HuH-7 (cell line): ENCODE measurements at regions not wholly inside any gene's neighbourhood (a gene's known extent, or its start where the extent isn't known, plus 50 kb on each side); places are given as distances from the start of the nearest gene placed in this dataset.

Experiments
- DNase-seq: peaks from one replicate; pipeline ENCODE4 v3.0.0; 2011; ENCODE audit warnings: low spot score

DNA sequence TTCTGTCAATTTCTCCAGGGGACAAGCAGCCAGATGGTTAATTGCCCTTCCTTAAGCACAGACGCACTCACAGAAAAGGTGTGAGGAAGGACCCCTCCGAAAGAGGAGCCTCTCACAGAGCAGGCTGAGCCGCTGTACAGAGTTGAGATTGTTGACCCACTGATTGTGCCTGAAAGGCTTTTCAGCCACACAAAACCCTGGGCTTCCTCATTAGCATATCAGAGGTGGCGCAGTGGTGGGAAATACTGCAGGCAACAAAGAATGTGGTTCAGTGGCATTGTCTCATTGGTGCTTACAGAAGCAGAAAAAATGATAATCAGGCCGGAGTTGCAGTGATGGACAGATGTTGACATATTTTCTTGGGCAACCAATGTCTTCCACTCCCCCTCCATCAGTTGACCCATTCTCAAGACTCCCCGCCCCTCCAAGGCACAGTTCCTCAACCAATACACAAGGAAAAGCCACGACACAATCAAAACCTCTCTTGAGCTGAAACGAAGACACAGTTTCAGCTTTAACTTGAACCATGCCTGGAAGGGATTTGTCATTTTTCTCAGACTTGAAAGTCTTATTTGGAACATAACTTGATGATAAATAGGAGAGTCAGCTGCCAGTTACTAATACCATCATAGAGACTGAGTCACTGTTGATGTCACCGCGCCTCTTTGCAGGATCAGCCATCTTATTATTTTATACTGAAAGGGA lies 53.1 kb downstream of the ATXN3L start:
- DNase-seq = no peak

DNA sequence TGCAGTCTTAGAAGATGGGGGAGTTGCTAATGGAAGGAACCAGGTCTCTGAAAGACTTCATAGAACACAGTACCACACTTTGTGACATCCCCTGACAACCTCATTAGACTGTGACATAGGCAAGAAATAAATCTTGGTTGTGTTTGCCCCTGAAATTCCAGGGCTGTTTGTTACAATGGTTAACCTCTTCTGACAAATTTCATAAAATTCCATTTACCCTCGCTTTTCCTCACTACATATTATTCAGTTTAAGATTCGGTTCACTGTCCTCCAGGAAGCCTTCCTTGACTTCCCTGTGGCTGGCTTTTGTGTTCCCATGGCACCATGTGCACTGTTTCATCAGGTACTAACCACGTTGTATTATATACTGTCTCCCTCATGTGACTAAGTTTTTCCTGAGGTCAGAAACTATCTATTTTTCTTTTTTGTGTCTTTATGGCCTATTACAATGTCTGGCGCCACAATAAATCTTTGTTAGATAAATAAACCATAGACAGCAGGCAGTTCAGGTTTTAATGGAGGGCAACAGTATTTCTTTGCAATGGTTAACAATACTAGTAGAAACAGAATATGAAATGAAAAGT lies 54.2 kb downstream of the ATXN3L start:
- no peak for DNase-seq

DNA sequence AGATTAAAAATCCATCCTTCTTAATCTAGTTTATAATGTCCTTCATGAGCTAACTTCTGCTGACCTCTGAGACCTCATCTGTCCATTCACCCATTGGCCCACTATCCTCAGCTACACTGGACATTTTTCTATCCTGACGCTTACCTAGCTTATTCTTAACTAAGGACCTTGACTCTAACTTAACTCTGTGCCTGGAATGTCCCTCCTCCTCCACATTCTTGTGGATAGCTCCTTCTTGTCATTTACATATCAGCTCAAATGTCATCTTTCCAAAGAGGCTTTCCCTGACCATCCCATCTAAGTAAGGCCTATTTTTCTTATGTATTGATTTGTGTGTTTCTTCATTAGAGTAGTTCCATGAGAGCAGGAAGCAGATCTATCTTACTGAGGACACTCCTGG lies 54.7 kb downstream of the ATXN3L start:
- no peak for DNase-seq

DNA sequence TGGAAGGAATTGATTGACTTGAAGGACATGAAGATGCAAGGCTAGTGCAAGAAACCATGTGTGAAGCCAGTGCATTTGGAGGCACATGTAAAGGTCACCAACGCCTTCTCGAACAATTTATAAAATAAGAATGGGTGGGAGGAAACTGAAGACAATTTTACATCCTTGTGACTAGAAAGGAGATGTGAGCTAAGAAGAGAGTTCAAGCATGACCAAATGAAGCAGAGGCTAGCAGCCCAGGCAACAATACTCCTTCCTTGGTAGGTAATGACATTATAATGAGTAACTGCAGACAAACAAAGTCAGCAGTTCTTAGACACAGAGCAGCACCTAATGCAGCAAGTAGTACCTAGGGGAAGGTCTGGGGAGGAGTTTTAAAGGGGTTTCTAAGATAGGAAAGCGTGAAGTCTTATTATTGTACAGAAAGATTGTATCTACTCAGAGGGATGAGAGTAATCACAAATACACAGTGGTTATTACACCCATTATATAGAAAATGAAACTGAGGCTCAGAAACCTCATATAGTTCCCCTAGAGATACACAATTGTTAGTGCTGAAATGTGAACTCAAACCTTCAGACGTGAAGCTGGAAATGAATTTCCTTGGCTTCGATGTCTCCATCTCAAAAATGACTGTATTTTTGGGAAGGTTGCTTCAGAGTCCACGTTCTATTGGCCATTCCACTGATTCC lies 56.1 kb downstream of the ATXN3L start:
- no peak for DNase-seq

DNA sequence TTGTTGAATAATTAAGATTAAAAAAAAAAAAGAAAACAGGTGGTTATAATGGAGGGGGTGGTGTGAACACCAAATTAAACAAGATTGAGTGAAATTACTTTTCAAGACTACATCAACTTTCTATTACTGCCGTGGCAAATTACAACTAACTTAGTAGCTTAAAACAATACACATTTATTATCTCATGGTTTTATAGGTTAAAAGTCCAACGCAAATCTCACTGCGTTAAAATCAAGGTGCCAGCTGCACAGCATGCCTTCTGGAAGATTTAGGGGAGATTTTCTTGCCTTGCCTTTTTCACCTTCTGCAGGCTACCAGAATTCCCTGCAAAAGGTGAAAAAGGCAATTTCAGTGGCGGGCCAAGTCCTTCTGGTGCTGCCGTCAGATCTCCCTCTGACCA lies 58.5 kb downstream of the ATXN3L start:
- no peak for DNase-seq

DNA sequence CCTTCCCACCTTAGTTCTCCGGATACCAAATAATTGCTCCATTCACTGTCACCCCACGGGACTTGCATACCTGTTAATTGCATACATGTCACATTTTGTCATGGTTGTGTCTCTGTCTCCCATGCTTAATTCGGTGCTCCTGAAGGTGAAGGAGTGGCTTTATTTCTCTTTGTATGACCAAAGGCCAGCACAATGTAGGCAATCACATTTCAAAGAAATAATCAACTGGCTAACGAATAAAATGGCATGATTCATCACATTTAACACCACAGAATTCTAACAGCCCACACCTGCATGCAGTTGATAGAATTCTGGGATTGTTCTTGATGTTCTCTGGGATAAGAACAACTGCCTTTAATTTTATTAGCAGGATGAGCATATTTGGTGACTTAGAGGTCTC lies 59.3 kb downstream of the ATXN3L start:
- DNase-seq = no peak

DNA sequence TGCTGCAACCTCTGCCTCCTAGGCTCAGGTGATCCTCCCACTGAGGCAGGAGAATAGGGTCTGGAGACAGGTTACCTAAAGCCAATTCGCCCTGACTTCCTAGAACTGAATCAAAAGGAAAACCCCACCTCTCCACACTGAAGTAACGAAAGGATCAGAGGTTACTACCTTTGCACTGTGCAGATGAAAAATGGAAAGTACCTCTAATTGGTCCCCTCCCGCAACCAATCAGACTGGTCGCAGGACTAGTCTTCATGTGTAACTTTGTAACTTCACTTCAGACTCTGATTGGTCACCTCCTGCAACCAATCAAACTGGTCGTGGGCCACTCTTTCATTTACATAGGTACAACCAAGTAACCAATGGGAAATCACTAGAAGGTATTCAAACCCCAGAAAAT lies 61.1 kb downstream of the ATXN3L start:
- DNase-seq = no peak

DNA sequence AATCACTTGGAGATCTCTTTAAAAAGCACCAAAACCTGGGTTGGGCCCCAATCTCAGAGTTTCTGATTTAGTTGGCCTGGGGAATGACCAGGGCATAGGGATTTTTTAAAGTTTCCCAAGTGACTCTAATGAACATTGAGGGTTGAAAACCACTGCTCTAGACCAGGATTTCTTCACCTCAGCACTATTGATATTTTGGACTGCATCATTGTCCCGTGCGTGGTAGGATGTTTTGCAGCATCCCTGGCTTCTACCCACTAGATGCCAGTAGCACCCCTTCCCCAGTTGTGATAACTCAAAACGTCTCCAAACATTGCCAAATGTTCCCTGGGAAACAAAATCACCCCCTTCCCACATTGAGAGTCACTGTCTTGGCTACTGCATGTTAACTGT lies 61.8 kb downstream of the ATXN3L start:
- no peak for DNase-seq

DNA sequence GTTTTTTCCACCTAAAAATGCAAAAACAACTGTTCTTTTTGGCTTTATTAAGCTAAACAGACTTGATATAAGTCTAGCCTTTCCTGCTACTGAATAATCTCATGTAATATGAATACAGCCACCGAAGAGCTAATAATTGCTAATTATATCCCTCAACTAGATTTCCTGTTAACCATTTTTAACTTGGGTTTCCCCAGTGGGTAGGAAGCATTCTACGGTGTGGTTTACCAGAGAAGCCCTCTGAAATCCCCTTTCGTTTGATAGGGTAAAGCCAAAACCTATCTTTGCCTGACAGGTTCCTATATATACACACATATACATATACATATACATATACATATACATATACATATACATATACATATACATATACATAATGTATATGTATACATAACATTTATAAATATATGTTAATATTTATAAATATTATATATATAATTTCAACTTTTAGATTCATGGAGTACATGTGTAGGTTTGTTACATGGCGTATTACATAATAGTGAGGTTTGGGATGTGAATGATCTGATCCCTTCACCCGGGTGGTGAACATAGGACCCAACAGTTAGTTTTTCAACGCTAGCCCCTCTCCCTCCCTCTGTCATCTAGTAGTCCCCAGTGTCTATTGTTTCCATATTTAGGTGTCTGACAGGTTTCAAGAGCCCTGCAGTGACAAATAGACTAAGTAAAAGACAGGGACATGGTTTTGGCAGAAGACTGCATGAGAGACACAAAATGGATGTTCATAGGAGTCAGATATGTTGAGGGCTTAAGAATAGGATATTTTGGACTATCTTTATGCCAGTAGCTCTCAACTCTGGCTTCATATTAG lies 62.4 kb downstream of the ATXN3L start:
- no peak for DNase-seq

DNA sequence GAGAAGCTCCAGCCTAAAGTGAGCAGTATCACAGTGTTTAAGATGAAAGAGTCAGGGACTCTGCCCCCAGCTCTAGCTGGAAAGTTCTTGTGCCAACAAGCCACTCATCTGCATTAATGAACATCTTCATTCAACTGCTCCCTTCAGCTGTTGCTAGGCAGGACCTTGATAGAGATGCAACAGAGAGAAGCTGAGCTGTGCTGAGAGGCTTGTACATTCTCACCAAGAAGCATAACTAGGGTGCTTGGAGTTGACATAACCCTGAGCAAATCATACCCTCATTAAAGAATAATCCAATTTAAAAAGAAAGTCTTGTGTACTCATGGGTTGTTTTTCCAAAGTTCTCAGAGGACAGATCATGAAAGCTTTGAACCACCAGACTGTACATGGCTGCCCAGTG lies 63.2 kb downstream of the ATXN3L start:
- DNase-seq = no peak

DNA sequence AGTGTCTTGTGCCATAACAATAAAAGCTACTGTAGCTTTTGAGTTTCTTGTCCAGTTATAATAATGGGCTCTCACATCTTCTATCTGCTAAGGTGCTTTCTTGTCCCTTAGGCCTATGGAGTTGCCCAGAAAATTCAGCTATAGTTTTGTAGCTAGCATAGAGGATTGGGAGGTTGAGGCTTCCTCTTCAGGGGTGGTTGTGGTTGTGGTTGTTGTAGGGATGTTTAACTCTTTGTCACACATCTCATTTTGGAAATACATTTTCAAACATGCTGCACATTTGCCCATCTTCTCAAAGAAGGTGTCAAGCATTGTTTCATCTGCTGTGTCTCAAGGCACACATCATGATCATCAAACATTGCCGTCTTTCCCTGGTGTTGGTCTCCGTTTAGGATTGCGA lies 65.0 kb downstream of the ATXN3L start:
- no peak for DNase-seq

DNA sequence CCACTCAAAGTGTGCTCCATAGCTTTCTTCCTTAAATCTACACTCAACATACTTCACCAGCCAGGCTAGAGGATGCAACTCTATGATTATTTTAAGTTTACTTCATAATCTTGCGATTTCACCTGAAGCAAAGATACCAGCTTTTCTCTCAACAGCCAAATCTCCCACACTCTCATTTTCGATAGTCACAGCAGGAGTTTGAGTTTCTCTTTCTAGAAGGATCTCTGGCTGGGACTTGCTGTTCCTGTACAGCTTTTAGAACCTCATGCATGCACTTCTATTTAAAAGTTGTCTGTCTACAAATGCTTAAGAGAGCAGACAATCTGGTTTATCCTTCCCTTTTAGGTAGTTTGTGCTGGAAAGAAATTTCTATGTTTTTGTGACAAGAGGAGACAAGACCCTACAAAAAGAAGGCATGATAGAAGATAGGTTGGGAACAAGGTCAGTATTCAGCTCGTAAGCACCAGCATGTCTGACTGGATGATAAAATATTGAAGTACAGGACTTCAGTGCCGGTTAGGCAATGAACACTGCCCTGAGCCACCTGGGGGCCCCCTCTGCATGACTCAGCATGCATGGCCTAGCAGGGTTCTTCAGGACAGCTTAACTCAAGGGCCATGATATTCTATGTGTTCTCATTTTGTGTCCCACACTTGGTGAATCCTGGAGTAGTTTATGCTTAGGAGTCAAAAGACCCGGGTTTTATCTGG lies 65.6 kb downstream of the ATXN3L start:
- peak; percentile 5 for DNase-seq

DNA sequence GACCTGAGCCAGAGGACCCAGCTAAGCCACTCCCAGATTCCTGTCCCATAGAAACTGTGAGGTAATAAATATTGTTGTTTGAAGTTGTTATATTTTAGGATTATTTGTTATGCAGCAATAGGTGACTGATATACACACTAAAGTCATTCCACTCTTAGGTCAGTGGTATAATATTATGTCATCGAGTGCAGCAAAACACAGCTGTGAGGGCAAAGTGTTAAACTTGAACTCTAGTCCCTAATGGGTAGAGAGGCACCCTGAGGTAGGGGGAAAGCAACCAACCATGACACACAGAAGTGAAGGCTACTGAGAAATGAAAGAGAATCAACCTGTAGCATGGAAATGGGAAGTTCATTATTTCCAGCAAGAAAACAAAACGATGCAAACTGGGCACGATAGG lies 66.6 kb downstream of the ATXN3L start:
- DNase-seq = no peak

DNA sequence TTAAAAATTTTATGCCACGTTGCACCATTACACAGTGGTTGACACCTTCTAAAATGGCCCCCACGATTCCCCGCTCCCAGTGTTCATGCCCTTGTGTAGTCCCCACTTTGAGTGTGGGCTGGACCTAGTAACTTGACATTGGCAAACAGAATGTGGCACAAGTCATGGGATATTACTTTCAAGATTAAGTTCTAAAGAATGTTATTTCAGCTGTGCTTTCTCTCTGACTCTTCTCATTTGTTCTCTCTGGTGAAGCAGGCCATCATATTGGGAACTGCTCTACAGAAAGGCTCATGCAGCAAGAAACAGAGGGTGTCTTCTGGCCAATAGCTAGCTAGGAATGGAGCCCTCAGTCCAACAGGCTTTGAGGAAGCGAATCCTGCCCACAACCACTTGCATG lies 67.1 kb downstream of the ATXN3L start:
- no peak for DNase-seq

DNA sequence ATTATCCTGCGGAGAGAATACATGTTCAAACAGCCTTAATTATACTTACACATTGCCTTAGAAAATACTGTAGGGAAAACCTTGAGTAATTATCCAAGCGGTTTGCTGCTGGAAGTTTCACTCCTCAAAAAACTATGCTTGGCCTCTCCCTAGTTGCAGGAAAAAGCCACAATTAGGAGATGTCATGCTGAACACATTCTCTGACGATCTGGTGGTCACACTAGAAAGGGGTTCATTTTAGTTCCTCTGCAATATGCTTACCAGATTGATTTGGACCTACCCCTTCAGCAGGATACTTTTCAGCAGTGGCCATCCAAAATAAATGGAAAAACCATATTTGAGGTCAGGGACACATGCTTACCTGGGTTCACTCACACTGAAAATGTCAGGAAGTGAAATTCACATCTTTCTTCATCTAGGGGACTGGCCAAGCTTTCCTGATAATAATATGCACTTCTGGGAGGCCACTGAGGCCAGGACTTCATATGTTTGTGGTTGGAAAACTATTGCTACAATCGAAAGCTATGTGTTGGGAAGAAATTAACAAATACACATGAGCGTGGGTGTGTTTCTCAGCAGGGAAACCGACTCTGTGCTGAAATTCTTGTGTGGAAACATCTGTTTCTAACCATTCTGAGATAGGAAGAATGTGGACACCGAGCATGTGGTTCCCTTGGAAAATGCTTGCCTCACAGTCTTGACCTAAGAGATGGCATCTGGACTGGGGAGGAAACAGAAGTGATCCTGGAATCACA lies 68.8 kb downstream of the ATXN3L start:
- no peak for DNase-seq

DNA sequence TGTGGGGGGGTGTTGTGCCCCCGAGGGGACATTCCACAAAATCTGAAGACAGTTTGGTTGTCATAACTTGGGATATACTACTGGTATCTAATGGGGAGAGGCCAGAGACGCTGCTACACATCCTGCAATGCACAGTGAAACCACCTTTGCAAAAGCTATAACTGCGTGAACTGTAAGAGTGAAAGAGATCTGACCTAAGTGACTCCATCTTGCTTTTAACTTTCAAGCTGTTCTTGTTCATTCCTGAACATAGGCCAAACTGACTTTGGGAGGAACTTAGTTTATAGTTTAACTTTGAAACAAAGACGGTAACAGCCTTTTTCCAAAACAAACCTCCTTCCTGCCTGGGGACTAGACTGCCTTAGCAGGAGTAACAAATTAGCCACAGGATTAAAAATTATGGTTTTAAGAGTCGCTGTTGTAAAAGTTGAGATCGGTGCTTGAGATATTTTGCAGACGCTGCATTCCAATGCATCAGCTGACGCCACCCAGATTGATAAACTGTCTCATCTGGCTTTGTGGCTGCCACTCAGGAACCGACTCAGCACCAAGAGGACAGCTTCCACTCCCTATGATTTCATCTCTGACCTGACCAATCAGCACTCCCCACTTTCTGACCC lies 70.9 kb downstream of the ATXN3L start:
- DNase-seq = no peak

DNA sequence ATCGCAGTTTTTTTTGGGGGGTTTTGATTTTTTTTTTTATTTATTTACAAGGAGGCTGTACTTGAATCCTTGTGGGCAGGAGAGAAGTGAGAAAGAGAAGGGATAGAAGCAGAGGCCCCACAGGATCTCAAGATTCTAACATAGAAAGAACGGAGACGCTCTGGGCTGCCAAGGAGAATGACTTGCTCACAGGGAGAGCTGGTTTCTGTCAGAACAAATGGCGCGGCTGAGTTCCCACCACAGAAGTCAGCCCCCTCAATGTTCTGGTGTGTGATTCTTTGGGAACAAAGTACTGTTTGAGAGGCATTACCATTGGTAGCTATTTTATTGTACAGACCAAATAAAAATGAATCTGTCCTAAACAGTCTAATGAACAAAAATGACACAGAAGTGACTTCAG lies 80.6 kb downstream of the ATXN3L start:
- DNase-seq = no peak

DNA sequence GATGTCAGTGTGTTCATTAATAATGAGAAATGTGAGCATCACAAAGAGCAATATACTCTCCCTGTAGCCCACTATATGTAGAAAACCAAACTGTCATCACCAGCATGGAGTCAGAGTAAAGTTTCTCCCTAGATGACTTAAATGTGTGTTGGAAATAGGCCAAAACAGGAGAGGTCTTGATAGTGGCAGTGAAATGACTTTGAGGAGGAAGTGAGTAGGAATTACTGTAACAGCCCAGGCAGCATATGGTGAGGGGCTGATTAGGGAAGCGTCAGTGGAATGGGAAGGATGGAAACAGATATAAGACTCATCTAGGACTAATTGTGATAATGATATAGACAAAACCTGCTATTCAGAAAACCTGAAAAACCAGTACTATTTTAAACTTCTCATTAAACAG lies 83.9 kb downstream of the ATXN3L start:
- DNase-seq = no peak

DNA sequence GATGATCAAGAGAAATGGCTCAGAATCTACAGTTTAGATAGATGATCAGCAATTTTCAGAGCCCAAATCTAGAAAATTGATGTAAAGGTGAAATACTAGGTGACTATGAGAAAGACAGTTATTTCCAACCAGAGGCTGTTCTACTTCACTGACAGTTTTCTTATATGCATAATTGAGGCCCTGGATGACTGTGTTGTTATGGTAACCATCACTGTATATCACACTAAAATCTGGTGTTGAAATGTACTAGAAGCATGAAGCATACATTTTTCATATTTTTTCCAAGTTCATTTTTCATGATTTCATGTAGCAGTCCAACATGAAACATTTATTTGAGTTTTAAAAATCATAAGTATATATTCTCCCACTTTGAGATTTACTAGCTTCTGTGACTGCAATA lies 87.4 kb downstream of the ATXN3L start:
- DNase-seq = no peak

DNA sequence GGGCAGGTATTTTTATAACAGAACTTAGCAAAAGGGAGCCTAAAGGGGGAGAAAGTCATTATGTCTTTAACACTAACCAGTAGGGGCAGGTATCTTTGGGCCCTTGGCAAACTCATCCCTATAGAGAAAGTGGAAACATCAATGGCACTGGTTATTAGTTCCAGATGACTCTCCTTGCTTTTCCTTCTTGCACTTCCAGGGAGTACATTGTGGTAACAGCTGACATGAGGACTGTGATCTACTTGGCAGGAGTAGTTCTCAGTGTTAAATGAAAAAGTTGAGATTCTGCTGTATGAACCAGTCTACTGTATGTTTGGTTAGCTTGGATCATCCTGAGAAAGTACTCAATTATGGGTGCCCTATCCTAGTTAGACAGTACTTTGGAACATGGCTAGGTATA lies 93.6 kb downstream of the ATXN3L start:
- DNase-seq = no peak
